Bronchial epithelial cell (primary cell): ENCODE measurements at regions not wholly inside any gene's neighbourhood (a gene's known extent, or its start where the extent isn't known, plus 50 kb on each side); places are given as distances from the start of the nearest gene placed in this dataset.
"Not testable (repeated sequence)": the region's sequence is repeated elsewhere in the genome, so short reads cannot be mapped to it uniquely, and the experiment has no call there.

Experiments used
- DNase-seq: peaks from one replicate; pipeline ENCODE4 v3.0.0-alpha.2; 2010; ENCODE audit warnings: low read depth
- FAIRE-seq: peaks from 2 replicates; lab custom pipeline; 2011; peaks lifted over from hg19 to GRCh38; lab: Jason Lieb, UNC
- H3K27me3 ChIP-seq: 2 replicates; pipeline ENCODE4 v1.5.1; 2011; ENCODE audit warnings: low read length; ENCODE audit not compliant: control insufficient read depth, insufficient read depth
- H3K36me3 ChIP-seq: 2 replicates; pipeline ENCODE4 v1.5.1; 2011; ENCODE audit warnings: low read length; ENCODE audit not compliant: control insufficient read depth, insufficient read depth
- H3K4me3 ChIP-seq: 2 replicates; pipeline ENCODE4 v1.5.1; 2011; ENCODE audit warnings: mild to moderate bottlenecking, low read depth, low read length, control low read depth
- CTCF ChIP-seq: IDR thresholded peaks from 2 replicates; pipeline ENCODE4 v1.5.1; 2011; ENCODE audit warnings: mild to moderate bottlenecking, moderate library complexity, low read length, control low read depth, inconsistent platforms; ENCODE audit not compliant: insufficient read depth, severe bottlenecking

GRCh38 chr12:53872367-53872766 is 66.3 kb upstream of the HOXC13 start:
- FAIRE-seq (no peak), DNase-seq (no peak)
- Histone ChIP-seq H3K4me3 (no peak overlapping the region), H3K27me3 (peaks cover 6% of the 10 kb centered on the region), H3K36me3 (no peaks in the 10 kb centered on the region)
- no peak for TF ChIP-seq CTCF

GRCh38 chr12:53877961-53878360 is 60.7 kb upstream of the HOXC13 start:
- not testable (repeated sequence) for FAIRE-seq, H3K4me3 ChIP-seq, H3K36me3 ChIP-seq, H3K27me3 ChIP-seq, DNase-seq

- Histone ChIP-seq H3K36me3 (no peaks in the 10 kb centered on the region), H3K27me3 (peaks cover 4% of the 10 kb centered on the region), H3K4me3 (no peak overlapping the region)
- no peak for FAIRE-seq
- no peak for TF ChIP-seq CTCF
- no peak for DNase-seq
Measured at GRCh38 chr12:53887006-53887405, 51.6 kb upstream of the HOXC13 start.

GRCh38 chr12:53887881-53888280 is 50.8 kb upstream of the HOXC13 start:
- Histone ChIP-seq H3K4me3 (no peak overlapping the region), H3K27me3 (peaks cover 4% of the 10 kb centered on the region), H3K36me3 (no peaks in the 10 kb centered on the region)
- FAIRE-seq, result no peak
- DNase-seq, result no peak
- no peak for TF ChIP-seq CTCF
